GM18870 (cell line): ENCODE measurements at regions not wholly inside any gene's neighbourhood (a gene's known extent, or its start where the extent isn't known, plus 50 kb on each side); places are given as distances from the start of the nearest gene placed in this dataset.
"Not testable (repeated sequence)": the region's sequence is repeated elsewhere in the genome, so short reads cannot be mapped to it uniquely, and the experiment has no call there.

Source experiments
- ATAC-seq: cut with Tn5 transposase; IDR thresholded peaks from one replicate; pipeline ENCODE4 v1.9.1; 2021; ENCODE audit warnings: moderate library complexity; ENCODE audit not compliant: unreplicated experiment

DNA sequence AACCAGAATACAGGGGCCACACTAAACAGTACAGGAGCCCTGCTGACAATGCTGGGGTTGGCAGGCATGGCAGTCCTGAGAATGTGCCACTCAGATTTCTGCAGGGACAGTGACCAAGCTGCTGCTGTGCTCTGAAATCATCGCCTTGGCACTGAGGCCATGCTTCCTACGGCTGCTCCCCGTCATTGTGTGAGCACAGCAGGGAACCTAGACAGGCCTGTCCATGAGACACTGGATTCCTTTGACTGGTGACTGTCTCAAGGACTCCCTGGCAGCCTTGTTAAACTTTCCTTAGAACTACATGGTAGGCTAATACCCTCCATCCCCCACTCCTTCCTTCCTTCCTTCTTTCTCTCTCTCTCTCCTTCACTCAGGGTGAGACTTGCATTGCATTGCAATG lies 111.4 kb downstream of the LUZP4 start:
- ATAC-seq = no peak

- no peak for ATAC-seq
Observed at GRCh38 chrX:115402299-115402698, 112.8 kb downstream of the LUZP4 start.

GRCh38 chrX:115408771-115409400 lies 119.4 kb downstream of the LUZP4 start:
- ATAC-seq = no peak

DNA sequence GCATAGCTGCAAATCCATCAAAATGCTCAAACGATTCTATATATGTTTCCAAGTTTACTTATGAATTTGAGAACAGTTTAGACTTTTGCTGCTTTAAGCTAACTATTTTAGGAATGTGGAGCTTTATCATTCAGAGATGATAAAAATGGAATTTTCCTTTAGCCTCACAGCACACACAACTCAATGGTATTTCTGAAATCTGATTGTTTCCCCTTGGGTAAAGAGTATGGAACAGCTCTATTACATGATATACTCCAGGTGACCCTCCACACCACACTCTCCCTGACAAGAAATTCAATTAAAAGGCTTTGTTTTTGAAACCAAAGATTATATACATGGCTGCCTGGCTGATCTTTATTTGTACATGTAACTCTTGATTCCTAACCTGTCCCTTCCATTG lies 120.0 kb downstream of the LUZP4 start:
- ATAC-seq = no peak

DNA sequence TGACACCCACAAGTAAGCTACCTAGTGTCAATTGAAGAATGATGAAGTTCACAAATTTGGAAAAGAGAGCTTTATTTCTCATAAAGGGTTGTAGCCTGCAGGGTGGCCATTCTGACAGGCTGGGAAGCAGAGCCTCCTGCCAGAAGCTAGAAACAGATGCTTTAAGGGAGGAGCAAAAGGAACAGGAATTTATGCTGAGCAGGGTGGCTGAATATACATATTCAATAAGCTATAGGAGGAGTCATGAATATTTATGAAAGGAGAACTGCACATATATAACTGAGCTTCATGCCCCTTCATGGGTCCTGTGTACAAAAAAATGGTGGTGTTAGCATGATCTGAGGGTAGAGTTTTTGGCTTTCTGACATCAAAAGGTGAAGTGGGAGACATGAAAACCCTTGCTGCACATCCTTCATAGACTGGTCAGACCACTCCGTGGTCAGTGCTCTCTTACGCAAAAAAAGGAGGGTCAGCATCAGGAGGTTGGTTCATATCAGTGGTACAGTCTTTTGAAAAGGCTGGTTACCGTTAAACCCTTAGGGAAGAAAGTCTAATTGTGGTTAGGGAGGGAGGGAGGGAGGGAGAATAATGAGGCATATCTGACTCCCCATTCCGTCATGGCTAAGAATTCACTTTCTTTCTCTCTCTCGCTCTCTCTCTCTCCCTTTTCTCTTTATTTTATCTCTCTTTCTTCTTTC lies 121.4 kb downstream of the LUZP4 start:
- ATAC-seq = no peak

GRCh38 chrX:115413246-115413878 lies 123.8 kb downstream of the LUZP4 start:
- no peak for ATAC-seq

DNA sequence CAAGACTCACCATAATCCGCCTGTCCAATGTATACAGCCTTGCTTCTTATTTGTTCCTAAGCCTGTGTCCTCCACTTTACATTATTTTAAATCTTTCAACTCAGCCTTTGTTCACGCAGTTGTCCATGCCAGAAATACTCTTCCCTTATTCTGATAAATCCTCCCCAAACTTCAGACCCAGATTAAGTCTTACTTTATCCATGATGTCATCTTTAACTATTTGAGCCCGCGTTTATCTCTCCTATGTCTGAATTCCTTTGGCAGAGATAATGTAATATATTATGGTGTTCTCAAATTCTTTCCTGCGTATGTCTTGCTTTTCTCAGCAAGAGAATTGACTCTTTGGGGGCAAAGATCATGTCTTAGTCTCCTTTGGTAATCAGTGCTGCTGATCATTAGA lies 129.6 kb downstream of the LUZP4 start:
- no peak for ATAC-seq

DNA sequence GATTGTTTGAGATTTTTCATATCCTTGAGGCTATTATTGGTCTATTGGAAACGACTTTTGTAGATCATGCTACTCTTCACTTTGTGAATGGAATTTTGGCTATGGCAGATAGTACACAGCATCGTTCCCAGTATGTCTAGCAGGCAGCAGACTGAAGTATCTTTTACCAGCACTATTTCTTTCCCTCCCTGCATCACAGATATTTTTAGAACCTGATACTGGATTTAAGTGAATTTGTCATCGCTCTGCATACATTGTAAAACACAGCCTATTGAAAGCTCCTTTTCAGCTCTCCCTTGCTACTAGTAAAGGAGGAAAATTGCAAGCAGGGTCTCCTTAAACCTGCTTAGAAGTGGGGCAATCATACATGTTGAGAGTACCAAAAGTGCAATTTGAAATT lies 133.6 kb downstream of the LUZP4 start:
- ATAC-seq = no peak

DNA sequence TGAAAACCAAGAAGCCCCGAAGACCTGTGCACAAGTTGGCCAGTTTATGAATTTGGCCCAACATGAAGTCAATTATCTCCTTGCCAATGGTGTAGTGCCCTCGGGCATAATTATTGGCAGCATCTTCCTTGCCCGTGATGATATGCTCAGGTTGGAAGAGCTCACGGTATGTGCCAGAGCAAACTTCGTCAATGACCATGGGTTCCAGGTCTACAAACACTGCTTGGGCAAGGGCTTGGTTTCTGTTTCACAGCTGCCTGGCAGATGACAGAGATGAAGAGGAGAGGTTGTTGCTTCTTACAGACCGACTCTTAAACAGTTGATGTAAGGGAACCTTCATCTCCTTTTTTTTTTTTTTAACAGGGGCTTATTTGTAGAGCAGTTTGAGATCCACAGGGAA lies 135.6 kb upstream of the PLS3 start:
- ATAC-seq = no peak

DNA sequence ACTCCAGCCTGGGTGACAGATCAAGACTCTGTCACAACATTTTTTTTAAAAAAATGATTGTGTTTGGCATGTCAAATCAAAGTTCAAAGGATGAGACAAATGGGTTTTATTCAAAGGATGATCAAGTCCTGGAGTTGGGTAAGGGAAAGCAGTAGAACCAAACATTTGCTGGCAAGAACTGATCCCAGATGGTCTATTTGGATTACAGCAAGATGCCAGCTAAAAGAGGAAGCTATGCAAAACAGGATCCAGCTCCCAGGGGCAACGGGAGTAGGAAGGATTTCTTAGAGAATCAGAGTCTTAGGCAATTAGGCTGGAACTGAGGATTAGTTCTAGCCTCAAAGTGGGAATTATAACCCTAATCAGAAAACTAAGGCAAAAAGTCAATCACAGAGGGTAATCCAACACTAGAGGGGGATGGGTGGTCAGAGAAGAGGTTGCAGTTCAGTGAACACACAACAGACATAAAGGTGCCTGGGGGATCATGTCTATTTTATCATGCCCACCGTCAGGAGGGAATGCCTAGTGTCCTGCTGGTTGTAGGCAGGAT lies 133.0 kb upstream of the PLS3 start:
- no peak for ATAC-seq

DNA sequence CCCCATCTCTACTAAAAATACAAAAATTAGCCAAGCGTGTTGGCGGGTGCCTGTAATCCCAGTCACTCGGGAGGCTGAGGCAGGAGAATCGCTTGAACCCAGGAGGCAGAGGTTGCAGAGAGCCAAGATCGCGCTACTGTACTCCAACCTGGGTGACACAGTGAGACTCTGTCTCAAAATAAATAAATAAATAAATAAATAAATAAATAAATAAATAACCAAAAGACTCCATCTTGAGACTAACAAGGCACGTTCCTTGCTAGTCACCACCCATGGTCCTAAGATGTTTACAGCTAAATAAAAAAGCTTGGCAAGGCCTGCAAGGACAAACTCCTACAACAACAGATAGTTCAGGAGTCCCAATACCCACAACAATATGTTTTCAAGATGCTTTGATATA lies 126.1 kb upstream of the PLS3 start:
- not testable (repeated sequence) for ATAC-seq

GRCh38 chrX:115437841-115438595 lies 123.0 kb upstream of the PLS3 start:
- no peak for ATAC-seq

GRCh38 chrX:115448146-115448545 lies 112.8 kb upstream of the PLS3 start:
- ATAC-seq = no peak

DNA sequence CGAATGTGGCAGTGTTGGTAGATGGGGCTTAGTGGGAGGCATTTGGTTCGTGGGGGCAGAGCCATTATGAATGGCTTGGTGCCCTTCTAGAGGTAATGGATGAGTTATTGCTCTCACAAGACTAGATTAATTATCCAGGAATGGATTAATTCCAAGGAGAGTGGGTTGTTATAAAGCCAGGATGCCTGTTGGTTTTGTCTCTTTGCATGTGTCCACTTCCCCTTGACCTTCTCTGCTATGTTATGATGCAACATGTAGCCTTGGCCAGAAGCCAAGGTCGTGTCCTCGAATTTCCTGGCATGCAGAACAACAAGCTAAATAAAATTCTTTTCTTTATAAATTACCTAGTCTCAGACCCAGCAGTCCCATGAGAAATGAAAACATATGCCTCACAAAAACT lies 111.2 kb upstream of the PLS3 start:
- no peak for ATAC-seq

DNA sequence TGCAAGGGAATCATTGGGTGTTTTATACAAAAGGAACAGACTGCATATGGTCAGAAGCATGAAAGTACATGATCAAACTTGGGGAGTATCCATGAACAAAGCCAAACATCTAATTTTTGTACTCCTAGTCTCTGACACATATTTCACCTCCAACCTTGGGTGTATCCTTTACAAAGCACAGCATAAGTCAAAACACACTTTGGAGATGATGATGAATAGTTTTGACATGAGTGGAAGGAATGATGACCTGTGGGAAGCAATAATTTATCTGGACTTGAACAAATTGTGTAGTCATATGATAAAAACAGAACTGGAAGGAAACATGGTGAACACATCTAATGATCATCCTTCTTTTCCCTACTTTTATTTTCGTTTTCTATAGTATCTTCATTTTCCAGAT lies 108.7 kb upstream of the PLS3 start:
- no peak for ATAC-seq

DNA sequence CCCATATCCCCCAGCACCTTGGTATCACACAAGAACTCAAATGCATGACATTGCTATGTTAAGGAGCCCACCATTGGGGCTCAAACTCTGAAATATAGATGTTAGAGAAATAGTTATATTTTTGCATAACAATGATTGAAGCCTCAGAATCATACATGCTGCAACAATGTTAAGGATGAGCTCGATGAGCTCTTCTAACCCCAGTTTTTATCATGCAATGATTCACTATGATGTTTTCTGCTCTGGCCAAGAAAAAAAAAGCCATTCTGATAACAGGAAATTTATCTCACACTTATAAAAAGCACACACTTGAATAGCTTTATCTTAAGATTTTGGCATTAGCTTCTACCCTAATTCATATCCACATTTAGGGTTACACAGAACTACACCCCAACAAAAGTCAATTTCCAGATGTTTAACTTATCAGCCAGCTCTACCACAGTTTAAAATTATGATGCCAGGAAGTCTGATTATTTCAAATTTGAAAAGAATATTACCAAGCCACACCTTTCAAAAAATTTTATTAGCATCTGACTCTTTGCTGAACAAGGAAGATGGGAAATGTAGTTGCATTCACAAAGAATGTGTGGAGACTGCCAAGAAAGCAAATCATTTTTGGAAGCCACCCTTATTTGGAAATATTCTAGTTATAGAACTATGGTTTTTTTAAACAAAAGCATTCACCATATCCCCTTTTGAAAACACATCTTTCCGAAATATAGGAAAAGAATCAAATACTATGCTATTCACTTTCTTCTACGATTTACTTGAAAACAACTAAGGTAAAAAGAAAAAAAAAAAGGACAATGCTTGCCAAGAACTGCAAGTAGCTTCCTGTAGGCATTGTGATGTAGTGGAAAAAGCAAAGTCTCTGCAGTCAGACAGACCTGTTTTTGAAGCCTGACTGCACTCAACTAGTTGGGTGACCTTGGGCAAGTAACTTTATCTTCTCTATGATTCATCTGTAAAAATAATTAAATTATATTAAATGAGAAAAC lies 100.8 kb upstream of the PLS3 start:
- ATAC-seq = no peak

DNA sequence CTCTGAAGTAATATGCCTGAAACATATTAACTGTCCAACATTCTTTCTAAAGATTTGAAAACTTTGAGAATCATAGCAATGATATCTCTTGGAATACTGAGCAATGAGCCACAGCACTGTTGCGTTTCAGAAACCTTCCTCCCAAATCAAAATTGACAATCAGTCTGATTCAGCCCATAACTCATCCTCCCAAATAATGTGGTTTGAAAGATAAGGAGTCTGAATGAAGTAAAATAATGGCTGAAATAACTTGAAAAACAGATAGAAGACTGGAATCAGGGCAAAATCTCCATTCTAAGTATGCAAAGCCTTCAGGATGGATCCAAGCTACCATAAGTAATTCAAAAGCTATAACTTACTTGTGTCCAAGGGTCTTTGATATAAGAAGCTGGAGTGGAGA lies 98.6 kb upstream of the PLS3 start:
- ATAC-seq = no peak

DNA sequence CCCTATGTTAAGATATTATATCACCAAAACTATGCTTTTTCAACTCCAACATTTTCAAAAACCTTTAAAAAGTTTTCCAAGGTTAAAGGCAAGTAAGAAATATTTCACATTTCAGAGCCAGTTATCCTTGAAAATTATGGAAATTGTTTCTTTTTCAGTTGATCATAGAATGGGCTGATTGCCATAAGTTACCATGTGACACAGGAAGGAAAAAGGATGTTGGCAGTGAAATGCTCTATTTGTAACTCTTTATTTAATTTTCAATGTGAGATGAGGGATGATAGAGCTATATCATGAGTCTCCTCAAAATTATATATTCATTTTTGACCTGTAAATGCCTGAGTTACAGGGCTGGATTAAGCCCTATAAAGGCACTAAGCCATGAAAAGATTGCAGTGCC lies 93.0 kb upstream of the PLS3 start:
- ATAC-seq = no peak

DNA sequence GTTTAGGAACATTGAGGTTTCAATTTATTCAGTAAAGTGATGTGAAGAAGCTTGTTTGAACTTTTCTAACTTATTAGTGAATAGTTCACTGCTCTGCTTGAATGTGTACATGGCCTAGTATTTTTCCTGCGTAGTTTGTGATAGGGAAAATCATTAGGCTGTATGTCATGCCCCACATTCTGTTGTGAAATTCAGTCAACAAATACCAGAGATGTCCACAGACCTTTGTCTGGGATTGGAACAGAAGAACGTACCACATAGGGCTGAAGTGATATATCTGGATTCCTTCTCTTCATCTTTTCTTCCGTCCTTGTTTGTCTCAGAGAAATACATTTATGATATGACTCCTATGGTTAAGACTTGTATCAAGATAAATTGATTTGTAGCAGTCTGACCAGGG lies 88.8 kb upstream of the PLS3 start:
- ATAC-seq = no peak

- ATAC-seq = no peak
Observed at GRCh38 chrX:115486510-115486909, 74.5 kb upstream of the PLS3 start.
